IMR-90 (cell line): ENCODE measurements at regions not wholly inside any gene's neighbourhood (a gene's known extent, or its start where the extent isn't known, plus 50 kb on each side); places are given as distances from the start of the nearest gene placed in this dataset.

Experiments used
- ATAC-seq: fragments of 200-7000 bp; cut with Tn5 transposase; 2 replicates; pipeline ENCODE4 v1.9.1; 2020; ENCODE audit warnings: low read depth, mild to moderate bottlenecking, moderate library complexity
- BruUV-seq: library from RNA; stranded (reverse); fragments of 400-500 nt; replicated peaks from 2 replicates; lab custom pipeline; 2021; lab: Mats Ljungman, UMichigan
- CTCF ChIA-PET: fragments of 300-600 bp; formaldehyde crosslinking; extraction: SDS; loops from one replicate; lab custom pipeline; 2021; ENCODE audit warnings: antibody characterized with exemption; lab: Yijun Ruan, JAX
- POLR2A ChIA-PET: fragments of 300-600 bp; sonication (Branson Sonifier 250); formaldehyde crosslinking; loops from one replicate; lab custom pipeline; 2022; ENCODE audit warnings: antibody characterized with exemption; ENCODE audit not compliant: unreplicated experiment; lab: Charles Lee
- DNase-seq: peaks from one replicate; pipeline ENCODE4 v3.0.0; 2013
- H2AFZ ChIP-seq: replicated peaks from 2 replicates; pipeline ENCODE3; 2013; ENCODE audit warnings: low read length, mild to moderate bottlenecking; ENCODE audit not compliant: poor library complexity
- H2AK5ac ChIP-seq: 2 replicates; pipeline ENCODE4 v1.6.1; 2013; ENCODE audit warnings: low read depth, low read length, inconsistent platforms
- H2AK9ac ChIP-seq: replicated peaks from 2 replicates; pipeline ENCODE3; 2013; ENCODE audit warnings: mild to moderate bottlenecking, low read depth, low read length, moderate library complexity; ENCODE audit not compliant: poor library complexity
- H2BK120ac ChIP-seq: 2 replicates; pipeline ENCODE4 v1.6.1; 2013; ENCODE audit warnings: low read depth, low read length, inconsistent platforms
- H2BK15ac ChIP-seq: 3 replicates; pipeline ENCODE4 v1.6.1; 2013; ENCODE audit warnings: low read depth, low read length, inconsistent platforms
- H2BK20ac ChIP-seq: 2 replicates; pipeline ENCODE4 v1.6.1; 2013; ENCODE audit warnings: low read depth, mild to moderate bottlenecking, inconsistent platforms, low read length, moderate library complexity
- H2BK5ac ChIP-seq: 2 replicates; pipeline ENCODE4 v1.6.1; 2013; ENCODE audit warnings: mild to moderate bottlenecking, low read depth, low read length, inconsistent platforms; ENCODE audit not compliant: poor library complexity, severe bottlenecking
- H3K14ac ChIP-seq: replicated peaks from 2 replicates; pipeline ENCODE4 v1.6.1; 2013; ENCODE audit warnings: low read depth, low read length, inconsistent platforms
- H3K18ac ChIP-seq: 2 replicates; pipeline ENCODE4 v1.6.1; 2013; ENCODE audit warnings: low read depth, low read length, control low read depth
- H3K23ac ChIP-seq: 2 replicates; pipeline ENCODE4 v1.6.1; 2013; ENCODE audit warnings: low read depth, low read length, inconsistent platforms
- H3K27ac ChIP-seq: 2 replicates; pipeline ENCODE4 v1.5.1; 2013; ENCODE audit warnings: mild to moderate bottlenecking, control low read depth, low read length; ENCODE audit not compliant: insufficient read depth
- H3K27me3 ChIP-seq: 2 replicates; pipeline ENCODE4 v1.6.1; 2013; ENCODE audit warnings: low read length; ENCODE audit not compliant: control insufficient read depth, insufficient read depth
- H3K36me3 ChIP-seq: 2 replicates; pipeline ENCODE4 v1.6.1; 2013; ENCODE audit warnings: low read length, mixed read lengths; ENCODE audit not compliant: control insufficient read depth, insufficient read depth
- H3K4ac ChIP-seq: 2 replicates; pipeline ENCODE4 v1.6.1; 2013; ENCODE audit warnings: low read depth, low read length, inconsistent platforms
- H3K4me1 ChIP-seq: 2 replicates; pipeline ENCODE4 v1.6.1; 2013; ENCODE audit warnings: low read length, mixed read lengths; ENCODE audit not compliant: control insufficient read depth, insufficient read depth
- H3K4me2 ChIP-seq: 2 replicates; pipeline ENCODE4 v1.6.1; 2013; ENCODE audit warnings: low read depth, mild to moderate bottlenecking, control low read depth, low read length, moderate library complexity
- H3K4me3 ChIP-seq: 2 replicates; pipeline ENCODE4 v1.5.1; 2013; ENCODE audit warnings: low read depth, mild to moderate bottlenecking, control low read depth, low read length, moderate library complexity; ENCODE audit not compliant: insufficient read depth
- H3K56ac ChIP-seq: 2 replicates; pipeline ENCODE4 v1.6.1; 2013; ENCODE audit warnings: low read length, inconsistent platforms; ENCODE audit not compliant: insufficient read depth; ENCODE audit errors: extremely low read depth
- H3K79me1 ChIP-seq, 2 experiments: 2 replicates each; pipeline ENCODE4 v1.6.1; 2013; ENCODE audit warnings: low read length in 2 of 2, inconsistent platforms in 1 of 2, low read depth in 1 of 2
- H3K9ac ChIP-seq: 2 replicates; pipeline ENCODE4 v1.6.1; 2013; ENCODE audit warnings: low read depth, low read length, control low read depth
- H3K9me1 ChIP-seq: 2 replicates; pipeline ENCODE4 v1.6.1; 2013; ENCODE audit warnings: low read length, inconsistent platforms; ENCODE audit not compliant: insufficient read depth
- H3K9me3 ChIP-seq: 2 replicates; pipeline ENCODE4 v1.6.1; 2013; ENCODE audit warnings: low read length; ENCODE audit not compliant: control insufficient read depth, insufficient read depth
- H4K20me1 ChIP-seq: 2 replicates; pipeline ENCODE4 v1.6.1; 2013; ENCODE audit warnings: low read length, inconsistent platforms; ENCODE audit not compliant: insufficient read depth
- H4K5ac ChIP-seq: 2 replicates; pipeline ENCODE4 v1.6.1; 2013; ENCODE audit warnings: mild to moderate bottlenecking, low read depth, low read length, control low read depth
- H4K8ac ChIP-seq, 2 experiments: 2 replicates each; pipeline ENCODE4 v1.6.1; 2013; ENCODE audit warnings: low read depth in 2 of 2, low read length in 2 of 2, control low read depth in 1 of 2, inconsistent platforms in 1 of 2
- H4K91ac ChIP-seq: 2 replicates; pipeline ENCODE4 v1.6.1; 2013; ENCODE audit warnings: low read depth, low read length, inconsistent platforms; ENCODE audit not compliant: insufficient read depth
- BHLHE40 ChIP-seq: fragments of 150-350 bp; IDR thresholded peaks from 2 replicates; pipeline ENCODE4 v1.6.1; 2016; ENCODE audit warnings: mild to moderate bottlenecking, low read depth, low read length
- CEBPB ChIP-seq: IDR thresholded peaks from 2 replicates; pipeline ENCODE4 v1.6.1; 2012; ENCODE audit warnings: low read depth, low read length, improper control_type of control experiment
- CHD1 ChIP-seq: IDR thresholded peaks from 2 replicates; pipeline ENCODE4 v1.6.1; 2012; ENCODE audit warnings: low read depth, low read length, improper control_type of control experiment
- FOS ChIP-seq: fragments of 150-350 bp; IDR thresholded peaks from 2 replicates; pipeline ENCODE4 v1.6.1; 2016; ENCODE audit warnings: low read depth, low read length
- MAFK ChIP-seq: IDR thresholded peaks from 2 replicates; pipeline ENCODE4 v1.6.1; 2012; ENCODE audit warnings: low read depth, low read length, improper control_type of control experiment
- MAZ ChIP-seq: IDR thresholded peaks from 2 replicates; pipeline ENCODE4 v1.6.1; 2012; ENCODE audit warnings: low read depth, mild to moderate bottlenecking, low read length, improper control_type of control experiment, moderate library complexity, borderline replicate concordance
- MXI1 ChIP-seq: IDR thresholded peaks from 2 replicates; pipeline ENCODE4 v1.6.1; 2012; ENCODE audit warnings: low read depth, mild to moderate bottlenecking, low read length, moderate library complexity, borderline replicate concordance
- NFE2L2 ChIP-seq: fragments of 150-350 bp; IDR thresholded peaks from 2 replicates; pipeline ENCODE4 v1.6.1; 2016; ENCODE audit warnings: low read depth, mild to moderate bottlenecking, low read length
- POLR2A ChIP-seq: IDR thresholded peaks from 2 replicates; pipeline ENCODE4 v1.6.1; 2012; ENCODE audit warnings: mild to moderate bottlenecking, low read depth, low read length
- RAD21 ChIP-seq: IDR thresholded peaks from 2 replicates; pipeline ENCODE4 v1.6.1; 2012; ENCODE audit warnings: low read length, improper control_type of control experiment
- RCOR1 ChIP-seq: IDR thresholded peaks from 2 replicates; pipeline ENCODE4 v1.6.1; 2012; ENCODE audit warnings: mild to moderate bottlenecking, low read length, improper control_type of control experiment; ENCODE audit not compliant: insufficient replicate concordance
- RFX5 ChIP-seq: IDR thresholded peaks from 2 replicates; pipeline ENCODE4 v1.8.0; 2012; ENCODE audit warnings: low read depth, mild to moderate bottlenecking, low read length, moderate library complexity
- SMC3 ChIP-seq: fragments of 150-350 bp; IDR thresholded peaks from 2 replicates; pipeline ENCODE4 v1.6.1; 2016; ENCODE audit warnings: low read depth, mild to moderate bottlenecking, antibody characterized with exemption, low read length, moderate library complexity
- WGBS, 2 experiments: methylation state at CpG; one replicate each; pipeline versions ENCODE4 v1.1.5 to v1.1.7; 2013; ENCODE audit warnings: missing lambda C conversion rate in 2 of 2; ENCODE audit not compliant: insufficient read length in 1 of 2; ENCODE audit errors: extremely low coverage in 2 of 2; 5-methylcytosine and 5-hydroxymethylcytosine counted together
- dilution Hi-C: fragments of 300-500 bp; cut with HindIII; formaldehyde crosslinking; loops from one replicate; pipeline ENCODE4 v1.14.3; 2018; ENCODE audit warnings: low sequenced_read_pairs; ENCODE audit not compliant: unreplicated experiment
- in situ Hi-C: fragments of 300-500 bp; cut with MboI; formaldehyde crosslinking; loops from 3 replicates; pipeline ENCODE4 v1.14.3; 2019; ENCODE audit warnings: low sequenced_read_pairs, inconsistent platforms, mixed read lengths
- intact Hi-C: fragments of 100-400 bp; cut with micrococcal nuclease; formaldehyde crosslinking; loops from 2 replicates; pipeline ENCODE4 v1.10.0; 2022
- TF ChIP-seq, protein P1 (sequence below): fragments of 150-350 bp; IDR thresholded peaks from 2 replicates; pipeline ENCODE4 v1.6.1; 2017; ENCODE audit warnings: mild to moderate bottlenecking, antibody characterized with exemption, low read length, low read depth
- TF ChIP-seq, protein P2 (sequence below): conservative IDR thresholded peaks from 2 replicates; pipeline ENCODE4 v1.5.1; 2012; ENCODE audit warnings: mild to moderate bottlenecking, low read depth, low read length, improper control_type of control experiment
- TF ChIP-seq, protein P3 (sequence below): fragments of 150-350 bp; IDR thresholded peaks from 2 replicates; pipeline ENCODE4 v1.6.1; 2016; ENCODE audit warnings: low read depth, mild to moderate bottlenecking, low read length, moderate library complexity, borderline replicate concordance

DNA sequence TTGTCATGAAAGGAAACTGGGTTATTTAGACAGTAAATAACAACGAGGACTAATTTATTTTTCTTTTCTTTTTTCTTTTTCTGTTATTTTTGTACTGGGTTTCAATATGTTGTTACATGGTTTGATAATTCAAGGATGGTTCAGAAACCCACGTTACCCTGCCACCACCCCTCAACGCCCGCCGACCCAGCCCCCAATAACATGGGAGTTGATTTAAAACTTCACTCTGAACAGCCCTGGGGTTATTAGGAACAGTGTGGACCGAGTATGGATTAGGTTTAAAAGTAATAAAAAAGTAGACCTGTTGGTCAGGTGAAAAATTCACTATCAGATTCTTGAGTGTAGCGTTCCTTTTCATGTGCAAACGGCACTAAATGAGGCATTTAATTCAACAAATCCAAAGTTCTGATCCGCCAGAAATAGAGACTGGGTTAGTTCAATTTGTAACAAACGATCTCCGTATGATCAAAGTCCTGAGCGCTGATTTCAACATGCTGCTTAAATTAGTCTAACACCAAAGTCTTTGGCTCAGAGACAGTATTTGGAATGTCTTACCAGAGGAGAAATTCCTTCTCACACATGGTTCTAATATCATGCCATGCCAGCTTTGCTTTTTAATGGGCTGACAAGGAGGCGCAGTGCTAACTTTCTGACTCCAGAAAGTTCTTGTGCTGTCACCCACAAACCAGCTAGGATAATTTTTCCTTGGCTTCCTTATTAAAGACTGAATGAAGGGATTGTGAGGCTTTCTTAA lies 173.1 kb upstream of the IRX3 start:
- no peak overlapping the region for H3K4me2 ChIP-seq
- no peak overlapping the region for H4K5ac ChIP-seq
- no peak overlapping the region for H3K27ac ChIP-seq
- DNase-seq = no peak
- ChIA-PET CTCF (no interaction called here), POLR2A (no interaction called here)
- no peak overlapping the region for H4K8ac ChIP-seq
- no peak overlapping the region for H3K4me3 ChIP-seq
- H3K56ac ChIP-seq = no peak overlapping the region
- H3K9ac ChIP-seq = no peak overlapping the region
- H3K27me3 ChIP-seq = no peaks in the 10 kb centered on the region
- no peak overlapping the region for H3K4ac ChIP-seq
- no peak overlapping the region for H4K91ac ChIP-seq
- intact Hi-C loops = no loop called here
- no peak overlapping the region for H2BK5ac ChIP-seq
- H3K4me1 ChIP-seq = no peaks in the 10 kb centered on the region
- no peak for TF ChIP-seq RAD21
- no peak for TF ChIP-seq SMC3
- no peak for TF ChIP-seq BHLHE40
- no peak for TF ChIP-seq MAFK
- no peak for TF ChIP-seq FOS
- no peak for TF ChIP-seq POLR2A
- no peak for TF ChIP-seq MAZ
- no peak for TF ChIP-seq CEBPB
- TF ChIP-seq RFX5 = no peak
- TF ChIP-seq NFE2L2 = no peak
- TF ChIP-seq, protein P1, sequence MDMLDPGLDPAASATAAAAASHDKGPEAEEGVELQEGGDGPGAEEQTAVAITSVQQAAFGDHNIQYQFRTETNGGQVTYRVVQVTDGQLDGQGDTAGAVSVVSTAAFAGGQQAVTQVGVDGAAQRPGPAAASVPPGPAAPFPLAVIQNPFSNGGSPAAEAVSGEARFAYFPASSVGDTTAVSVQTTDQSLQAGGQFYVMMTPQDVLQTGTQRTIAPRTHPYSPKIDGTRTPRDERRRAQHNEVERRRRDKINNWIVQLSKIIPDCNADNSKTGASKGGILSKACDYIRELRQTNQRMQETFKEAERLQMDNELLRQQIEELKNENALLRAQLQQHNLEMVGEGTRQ = no peak
- TF ChIP-seq RCOR1 = no peak
- no peak for TF ChIP-seq MXI1
- TF ChIP-seq, protein P2, sequence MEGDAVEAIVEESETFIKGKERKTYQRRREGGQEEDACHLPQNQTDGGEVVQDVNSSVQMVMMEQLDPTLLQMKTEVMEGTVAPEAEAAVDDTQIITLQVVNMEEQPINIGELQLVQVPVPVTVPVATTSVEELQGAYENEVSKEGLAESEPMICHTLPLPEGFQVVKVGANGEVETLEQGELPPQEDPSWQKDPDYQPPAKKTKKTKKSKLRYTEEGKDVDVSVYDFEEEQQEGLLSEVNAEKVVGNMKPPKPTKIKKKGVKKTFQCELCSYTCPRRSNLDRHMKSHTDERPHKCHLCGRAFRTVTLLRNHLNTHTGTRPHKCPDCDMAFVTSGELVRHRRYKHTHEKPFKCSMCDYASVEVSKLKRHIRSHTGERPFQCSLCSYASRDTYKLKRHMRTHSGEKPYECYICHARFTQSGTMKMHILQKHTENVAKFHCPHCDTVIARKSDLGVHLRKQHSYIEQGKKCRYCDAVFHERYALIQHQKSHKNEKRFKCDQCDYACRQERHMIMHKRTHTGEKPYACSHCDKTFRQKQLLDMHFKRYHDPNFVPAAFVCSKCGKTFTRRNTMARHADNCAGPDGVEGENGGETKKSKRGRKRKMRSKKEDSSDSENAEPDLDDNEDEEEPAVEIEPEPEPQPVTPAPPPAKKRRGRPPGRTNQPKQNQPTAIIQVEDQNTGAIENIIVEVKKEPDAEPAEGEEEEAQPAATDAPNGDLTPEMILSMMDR = no peak
- TF ChIP-seq, protein P3, sequence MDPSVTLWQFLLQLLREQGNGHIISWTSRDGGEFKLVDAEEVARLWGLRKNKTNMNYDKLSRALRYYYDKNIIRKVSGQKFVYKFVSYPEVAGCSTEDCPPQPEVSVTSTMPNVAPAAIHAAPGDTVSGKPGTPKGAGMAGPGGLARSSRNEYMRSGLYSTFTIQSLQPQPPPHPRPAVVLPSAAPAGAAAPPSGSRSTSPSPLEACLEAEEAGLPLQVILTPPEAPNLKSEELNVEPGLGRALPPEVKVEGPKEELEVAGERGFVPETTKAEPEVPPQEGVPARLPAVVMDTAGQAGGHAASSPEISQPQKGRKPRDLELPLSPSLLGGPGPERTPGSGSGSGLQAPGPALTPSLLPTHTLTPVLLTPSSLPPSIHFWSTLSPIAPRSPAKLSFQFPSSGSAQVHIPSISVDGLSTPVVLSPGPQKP = no peak
- no peak for TF ChIP-seq CHD1
- no CpG with 5 or more reads among the region's 13 CpGs for WGBS, 2 experiments
- no peak overlapping the region for H3K23ac ChIP-seq
- H4K20me1 ChIP-seq = no peaks in the 10 kb centered on the region
- H3K79me1 ChIP-seq = no peaks in the 10 kb centered on the region
- no peak overlapping the region for H3K18ac ChIP-seq
- H2AK5ac ChIP-seq = no peak overlapping the region
- dilution Hi-C loops = no loop called here
- no peaks in the 10 kb centered on the region for H3K9me3 ChIP-seq
- BruUV-seq = no TSS peak
- no peak for ATAC-seq
- H3K14ac ChIP-seq = no peak overlapping the region
- no peaks in the 10 kb centered on the region for H3K9me1 ChIP-seq
- in situ Hi-C loops = no loop called here
- H2AK9ac ChIP-seq = no peak overlapping the region
- no peak overlapping the region for H2BK20ac ChIP-seq
- H3K36me3 ChIP-seq = no peaks in the 10 kb centered on the region
- no peak overlapping the region for H2BK15ac ChIP-seq
- H2AFZ ChIP-seq = no peak overlapping the region
- H2BK120ac ChIP-seq = no peak overlapping the region
